SK-N-SH treated with all-trans-retinoic acid at 6 μM for 48 hours (cell line): ENCODE measurements at regions not wholly inside any gene's neighbourhood (a gene's known extent, or its start where the extent isn't known, plus 50 kb on each side); places are given as distances from the start of the nearest gene placed in this dataset.

ENCODE experiments used
- ATAC-seq: fragments of 200-7000 bp; cut with Tn5 transposase; 3 replicates; pipeline ENCODE4 v1.9.1; 2020; ENCODE audit warnings: mild to moderate bottlenecking, moderate library complexity
- BACH2 ChIP-seq: fragments of 250-450 bp; sonication (Bioruptor Pico); IDR thresholded peaks from 2 replicates; pipeline ENCODE4 v1.9.0; 2021; ENCODE audit warnings: mild to moderate bottlenecking, borderline replicate concordance
- CSDC2 ChIP-seq: fragments of 250-450 bp; sonication (Bioruptor Pico); IDR thresholded peaks from 2 replicates; pipeline ENCODE4 v1.5.0; 2020; ENCODE audit warnings: mild to moderate bottlenecking, moderate library complexity
- CSRNP3 ChIP-seq: fragments of 250-450 bp; sonication (Bioruptor Pico); IDR thresholded peaks from 2 replicates; pipeline ENCODE4 v1.5.1; 2021; ENCODE audit warnings: mild to moderate bottlenecking, moderate library complexity
- ISL1 ChIP-seq: fragments of 250-450 bp; sonication (Bioruptor Pico); IDR thresholded peaks from 2 replicates; pipeline ENCODE4 v2.1.2; 2022; ENCODE audit warnings: mild to moderate bottlenecking, moderate library complexity
- OSR1 ChIP-seq: fragments of 250-450 bp; sonication (Bioruptor Pico); IDR thresholded peaks from 2 replicates; pipeline ENCODE4 v1.8.0; 2022; ENCODE audit warnings: moderate library complexity, mild to moderate bottlenecking, inconsistent platforms
- POU6F1 ChIP-seq: fragments of 250-450 bp; sonication (Bioruptor Pico); IDR thresholded peaks from 2 replicates; pipeline ENCODE4 v1.8.0; 2021; ENCODE audit warnings: low read depth, mild to moderate bottlenecking, moderate library complexity, borderline replicate concordance
- RARB ChIP-seq: fragments of 250-450 bp; sonication (Bioruptor Pico); IDR thresholded peaks from 2 replicates; pipeline ENCODE4 v1.8.0; 2021; ENCODE audit warnings: mild to moderate bottlenecking, moderate library complexity
- SNAI2 ChIP-seq: fragments of 250-450 bp; sonication (Bioruptor Pico); IDR thresholded peaks from 2 replicates; pipeline ENCODE4 v1.5.0; 2020; ENCODE audit warnings: mild to moderate bottlenecking, moderate library complexity
- TCF4 ChIP-seq: fragments of 250-450 bp; sonication (Bioruptor Pico); IDR thresholded peaks from 2 replicates; pipeline ENCODE4 v1.8.0; 2021; ENCODE audit warnings: mild to moderate bottlenecking, moderate library complexity, borderline replicate concordance
- TOX ChIP-seq: fragments of 250-450 bp; sonication (Bioruptor Pico); IDR thresholded peaks from 2 replicates; pipeline ENCODE4 v1.8.0; 2021; ENCODE audit warnings: mild to moderate bottlenecking, moderate library complexity, borderline replicate concordance
- TSHZ2 ChIP-seq: fragments of 250-450 bp; sonication (Bioruptor Pico); IDR thresholded peaks from 2 replicates; pipeline ENCODE4 v1.5.0; 2020; ENCODE audit warnings: mild to moderate bottlenecking, moderate library complexity
- ZC3H10 ChIP-seq: fragments of 250-450 bp; sonication (Bioruptor Pico); IDR thresholded peaks from 2 replicates; pipeline ENCODE4 v1.5.1; 2021; ENCODE audit warnings: mild to moderate bottlenecking, moderate library complexity
- ZNF70 ChIP-seq: fragments of 450-650 bp; formaldehyde crosslinking; IDR thresholded peaks from 2 replicates; pipeline ENCODE4 v1.5.0; 2020; ENCODE audit warnings: mild to moderate bottlenecking, moderate library complexity
- ZNF8 ChIP-seq: fragments of 450-650 bp; formaldehyde crosslinking; IDR thresholded peaks from 2 replicates; pipeline ENCODE4 v1.5.0; 2020; ENCODE audit warnings: mild to moderate bottlenecking, moderate library complexity

GRCh38 chr13:31940076-31940475 lies 91.5 kb upstream of the FRY start (continued):
- TF ChIP-seq ZNF8, result no peak
- no peak for TF ChIP-seq OSR1 (CRISPR knock-in tag)
- no peak for TF ChIP-seq RARB (CRISPR knock-in tag)
- TF ChIP-seq POU6F1 (CRISPR knock-in tag), result no peak

- peak; percentile 37; the same call in 1 of the 3 replicates for ATAC-seq
- TF ChIP-seq POU6F1 (CRISPR knock-in tag) (no peak), BACH2 (CRISPR knock-in tag) (no peak), CSDC2 (CRISPR knock-in tag) (no peak), ZNF8 (no peak)
Measured at GRCh38 chr13:31943591-31943990, 88.0 kb upstream of the FRY start.

- ATAC-seq, result no peak
- no peak for TF ChIP-seq ZNF70 (CRISPR knock-in tag)
- no peak for TF ChIP-seq ISL1 (CRISPR knock-in tag)
- TF ChIP-seq TSHZ2, result no peak
- TF ChIP-seq CSRNP3 (CRISPR knock-in tag), result no peak
- no peak for TF ChIP-seq SNAI2
Measured at GRCh38 chr13:31944262-31945160, 87.1 kb upstream of the FRY start.

GRCh38 chr13:31945202-31945961 lies 86.2 kb upstream of the FRY start:
- ATAC-seq, result peak; percentile 77
- TF ChIP-seq TCF4 (CRISPR knock-in tag) (no peak), TOX (0 out of 2 replicates have a peak, but pooled peaks have one; percentile 20)

GRCh38 chr13:31946091-31946770 lies 85.3 kb upstream of the FRY start:
- no peak for ATAC-seq
- TF ChIP-seq ISL1 (CRISPR knock-in tag) (0 out of 2 replicates have a peak, but pooled peaks have one; percentile 23), ZNF8 (no peak)

- no peak for ATAC-seq
- no peak for TF ChIP-seq TOX
- no peak for TF ChIP-seq RARB (CRISPR knock-in tag)
- no peak for TF ChIP-seq POU6F1 (CRISPR knock-in tag)
- TF ChIP-seq OSR1 (CRISPR knock-in tag), result no peak
- no peak for TF ChIP-seq SNAI2
- TF ChIP-seq ZC3H10 (CRISPR knock-in tag), result no peak
- TF ChIP-seq CSRNP3 (CRISPR knock-in tag), result no peak
Measured at GRCh38 chr13:31947105-31947504, 84.5 kb upstream of the FRY start.
